Omental fat pad (tissue), 3 donors: ENCODE measurements at regions not wholly inside any gene's neighbourhood (a gene's known extent, or its start where the extent isn't known, plus 50 kb on each side); places are given as distances from the start of the nearest gene placed in this dataset.
"Not testable (repeated sequence)": the region's sequence is repeated elsewhere in the genome, so short reads cannot be mapped to it uniquely, and the experiment has no call there.

Experiments
- ATAC-seq: fragments of 150-250 bp; one replicate; pipeline ENCODE4 v1.9.1; 2016; ENCODE audit warnings: mild to moderate bottlenecking, moderate library complexity; ENCODE audit not compliant: low FRiP score
- DNase-seq: peaks from one replicate; pipeline ENCODE4 v3.0.0-alpha.2; 2019; ENCODE audit warnings: low spot score
- TF ChIP-seq, protein P1 (sequence below), 3 donors: fragments of 450-650 bp; IDR thresholded peaks; one replicate each; pipeline ENCODE4 v1.5.1; 2016 to 2017; ENCODE audit warnings: antibody characterized with exemption in 3 of 3, mild to moderate bottlenecking in 3 of 3, moderate library complexity in 2 of 3

- ATAC-seq = no peak
- TF ChIP-seq, protein P1, sequence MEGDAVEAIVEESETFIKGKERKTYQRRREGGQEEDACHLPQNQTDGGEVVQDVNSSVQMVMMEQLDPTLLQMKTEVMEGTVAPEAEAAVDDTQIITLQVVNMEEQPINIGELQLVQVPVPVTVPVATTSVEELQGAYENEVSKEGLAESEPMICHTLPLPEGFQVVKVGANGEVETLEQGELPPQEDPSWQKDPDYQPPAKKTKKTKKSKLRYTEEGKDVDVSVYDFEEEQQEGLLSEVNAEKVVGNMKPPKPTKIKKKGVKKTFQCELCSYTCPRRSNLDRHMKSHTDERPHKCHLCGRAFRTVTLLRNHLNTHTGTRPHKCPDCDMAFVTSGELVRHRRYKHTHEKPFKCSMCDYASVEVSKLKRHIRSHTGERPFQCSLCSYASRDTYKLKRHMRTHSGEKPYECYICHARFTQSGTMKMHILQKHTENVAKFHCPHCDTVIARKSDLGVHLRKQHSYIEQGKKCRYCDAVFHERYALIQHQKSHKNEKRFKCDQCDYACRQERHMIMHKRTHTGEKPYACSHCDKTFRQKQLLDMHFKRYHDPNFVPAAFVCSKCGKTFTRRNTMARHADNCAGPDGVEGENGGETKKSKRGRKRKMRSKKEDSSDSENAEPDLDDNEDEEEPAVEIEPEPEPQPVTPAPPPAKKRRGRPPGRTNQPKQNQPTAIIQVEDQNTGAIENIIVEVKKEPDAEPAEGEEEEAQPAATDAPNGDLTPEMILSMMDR (IDR thresholded peaks at IDR 0.05) = no peak
- DNase-seq = no peak
Measured at GRCh38 chr10:63972949-63973827, 452.0 kb downstream of the REEP3 start.

DNA sequence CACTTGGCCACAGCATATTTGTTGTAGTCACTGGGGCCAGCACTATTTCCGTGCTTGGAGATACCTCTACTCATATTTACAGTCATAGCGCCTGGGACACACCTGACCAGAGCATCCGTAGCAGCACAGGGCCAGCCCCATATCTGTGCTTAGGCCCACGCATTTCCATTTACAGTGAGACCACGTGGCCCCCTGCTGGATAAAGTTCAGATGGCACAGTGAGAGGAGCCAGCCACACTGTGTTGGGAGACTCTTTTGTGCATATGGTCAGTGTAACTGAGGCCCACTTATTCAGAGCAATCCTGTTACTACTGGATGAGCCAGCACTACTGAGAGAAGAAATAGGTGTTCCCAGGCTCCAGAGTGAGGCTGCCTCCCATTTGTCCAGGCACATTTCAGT lies 455.3 kb downstream of the REEP3 start:
- no peak for DNase-seq
- TF ChIP-seq, protein P1 (IDR thresholded peaks at IDR 0.05) = no peak
- no peak for ATAC-seq

DNA sequence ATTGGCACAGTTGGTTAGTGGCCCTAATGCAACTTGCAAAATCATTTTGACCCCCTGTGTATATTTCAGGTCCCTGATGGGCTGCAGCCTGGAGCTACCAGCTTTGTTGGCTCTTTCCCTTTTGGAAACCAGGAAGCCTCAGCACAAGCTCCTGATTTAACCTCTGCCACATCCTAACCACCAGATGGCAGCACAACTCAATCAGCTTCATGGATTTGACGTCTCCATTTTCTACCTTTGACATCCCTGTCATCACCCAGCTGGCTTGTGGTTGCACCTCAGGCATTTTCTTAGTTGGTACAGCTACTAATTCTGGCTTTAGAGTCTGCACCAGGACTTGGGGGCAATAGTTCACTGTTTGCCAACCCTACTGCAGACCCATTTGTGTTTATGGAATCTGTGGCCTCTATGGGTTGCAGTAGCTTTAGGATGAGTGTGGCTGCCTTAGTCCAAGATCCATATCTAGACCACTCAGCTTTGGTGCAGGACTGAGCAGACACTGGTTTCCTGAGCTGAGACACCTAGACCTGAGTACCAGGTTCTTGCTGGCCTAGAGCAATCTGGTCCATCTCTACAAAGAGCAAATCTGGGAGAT lies 456.2 kb downstream of the REEP3 start:
- no peak for ATAC-seq
- no peak for DNase-seq
- TF ChIP-seq, protein P1 (IDR thresholded peaks at IDR 0.05) = no peak

DNA sequence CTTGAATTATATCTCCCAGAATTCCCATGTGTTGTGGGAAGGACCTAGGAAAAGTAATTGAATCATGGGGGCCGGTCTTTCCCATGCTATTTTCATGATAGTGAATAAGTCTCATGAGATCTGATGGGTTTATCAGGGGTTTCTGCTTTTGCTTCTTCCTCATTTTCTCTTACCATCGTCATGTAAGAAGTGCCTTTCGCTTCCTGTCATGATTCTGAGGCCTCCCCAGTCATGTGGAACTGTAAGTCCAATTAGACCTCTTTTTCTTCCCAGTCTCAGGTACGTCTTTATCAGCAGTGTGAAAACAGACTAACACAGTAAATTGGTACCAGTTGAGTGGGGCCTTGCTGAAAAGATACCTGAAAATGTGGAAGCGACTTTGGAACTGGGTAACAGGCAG lies 459.7 kb downstream of the REEP3 start:
- not testable (repeated sequence) for DNase-seq, ATAC-seq

GRCh38 chr10:63984061-63984460 lies 462.9 kb downstream of the REEP3 start:
- DNase-seq, ATAC-seq: not testable (repeated sequence)

DNA sequence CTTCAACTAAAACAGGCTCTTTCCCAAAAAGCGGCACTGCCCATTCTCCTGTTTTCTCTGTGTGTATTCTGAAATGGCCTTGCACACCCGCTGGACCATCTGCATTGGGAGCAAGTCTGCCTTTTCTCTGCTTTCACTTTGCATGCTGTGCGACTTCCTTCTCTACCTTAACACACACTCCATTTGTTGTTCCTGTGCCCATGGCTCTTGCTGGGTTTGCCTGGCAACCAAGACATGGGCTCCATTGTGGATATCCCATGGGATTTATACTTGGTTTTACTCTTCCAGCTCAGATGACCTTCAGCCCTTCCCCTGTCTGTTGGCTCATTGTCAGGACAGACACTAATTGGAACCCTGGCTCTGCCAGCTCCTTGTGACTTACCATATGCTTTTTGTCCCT lies 465.3 kb downstream of the REEP3 start:
- TF ChIP-seq, protein P1 (IDR thresholded peaks at IDR 0.05) = no peak
- ATAC-seq = no peak

DNA sequence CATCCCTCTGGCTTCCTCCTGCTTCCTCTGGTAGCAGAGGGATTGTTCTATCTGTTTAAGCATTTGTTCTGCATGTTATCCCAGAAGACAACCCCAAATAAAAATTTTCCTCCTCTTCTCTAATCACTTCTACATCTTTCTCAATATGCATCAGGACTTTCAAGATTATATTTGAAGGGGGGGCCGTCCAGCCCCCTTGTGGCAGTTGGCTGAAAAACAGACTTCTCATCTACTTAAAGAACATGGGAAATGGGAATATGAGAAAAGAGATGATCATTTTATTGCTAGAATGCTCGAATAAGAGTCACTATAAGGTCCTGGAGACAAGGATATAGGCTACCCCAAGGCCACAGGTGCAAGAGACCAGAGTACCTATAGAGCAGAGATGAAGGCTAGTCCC lies 466.0 kb downstream of the REEP3 start:
- TF ChIP-seq, protein P1 (IDR thresholded peaks at IDR 0.05) = no peak
- ATAC-seq (no peak), DNase-seq (no peak)

More for the DNA sequence above, 465.3 kb downstream of the REEP3 start:
- no peak for DNase-seq

DNA sequence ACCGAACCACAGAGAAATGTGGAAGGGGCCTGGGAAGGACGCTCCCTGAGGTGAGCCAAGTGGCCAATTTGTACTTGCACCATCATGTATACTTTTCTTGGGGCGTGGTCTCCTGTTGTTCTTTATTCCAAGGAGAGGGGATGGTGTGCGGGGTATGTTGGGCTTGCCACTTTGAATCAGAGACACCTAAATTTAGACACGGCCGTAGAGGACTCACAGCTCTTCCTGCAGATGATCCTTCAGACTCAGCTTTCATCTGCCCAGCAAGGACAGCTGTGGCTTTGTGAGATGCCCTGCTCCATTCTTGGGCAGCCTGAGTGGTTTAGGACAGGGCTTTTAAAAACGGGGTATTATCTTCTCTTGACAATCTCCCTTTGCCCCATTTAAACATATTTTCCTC lies 473.2 kb downstream of the REEP3 start:
- ATAC-seq = no peak
- DNase-seq = no peak
- TF ChIP-seq, protein P1 (IDR thresholded peaks at IDR 0.05) = no peak
